Colon (tissue), 2 donors: ENCODE measurements at regions not wholly inside any gene's neighbourhood (a gene's known extent, or its start where the extent isn't known, plus 50 kb on each side); places are given as distances from the start of the nearest gene placed in this dataset.
"Not testable (repeated sequence)": the region's sequence is repeated elsewhere in the genome, so short reads cannot be mapped to it uniquely, and the experiment has no call there.

ENCODE experiments used
- FAIRE-seq: peaks from 2 replicates; lab custom pipeline; 2012; peaks lifted over from hg19 to GRCh38; lab: Jason Lieb, UNC
- donor health status: control.
- donor health status: control.

DNA sequence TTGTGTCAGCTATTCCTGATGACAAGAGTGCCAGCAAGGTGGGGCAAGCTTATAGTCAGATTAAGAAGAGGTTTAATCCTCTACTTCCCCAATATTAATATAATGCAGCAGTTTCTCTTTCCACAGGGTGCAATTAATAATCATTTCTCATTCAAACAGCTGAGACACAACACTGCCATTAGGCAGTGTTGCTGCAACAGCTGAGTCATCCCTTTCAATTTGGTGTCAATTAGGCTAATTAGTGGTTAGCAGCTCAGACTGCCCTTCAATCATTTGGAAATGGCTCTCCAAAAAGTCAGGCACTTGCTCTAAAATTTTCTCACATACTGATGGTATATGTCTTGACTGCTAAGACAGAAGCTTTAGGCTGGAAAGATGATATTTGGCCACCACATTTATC is 265.7 kb upstream of the FAM241A start:
- no peak for FAIRE-seq

DNA sequence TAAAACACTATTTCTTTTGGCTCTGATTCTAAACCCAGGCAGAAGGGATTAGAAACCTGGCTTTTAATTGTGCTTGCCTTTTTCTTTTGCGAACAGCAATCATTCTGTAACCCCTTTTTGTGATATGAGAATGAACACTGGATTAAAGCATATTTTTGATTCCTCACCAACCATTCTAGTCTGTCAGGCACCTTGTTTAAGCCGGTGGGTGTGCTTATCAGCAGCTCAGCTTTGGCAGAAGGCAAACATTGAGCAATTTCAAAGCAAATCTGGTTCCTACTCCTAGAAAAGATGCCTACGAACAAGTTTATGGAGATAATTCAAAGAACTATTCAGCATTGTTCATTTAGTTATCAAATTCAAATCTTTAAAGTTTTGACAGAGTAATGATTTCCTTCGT is 265.1 kb upstream of the FAM241A start:
- no peak for FAIRE-seq

DNA sequence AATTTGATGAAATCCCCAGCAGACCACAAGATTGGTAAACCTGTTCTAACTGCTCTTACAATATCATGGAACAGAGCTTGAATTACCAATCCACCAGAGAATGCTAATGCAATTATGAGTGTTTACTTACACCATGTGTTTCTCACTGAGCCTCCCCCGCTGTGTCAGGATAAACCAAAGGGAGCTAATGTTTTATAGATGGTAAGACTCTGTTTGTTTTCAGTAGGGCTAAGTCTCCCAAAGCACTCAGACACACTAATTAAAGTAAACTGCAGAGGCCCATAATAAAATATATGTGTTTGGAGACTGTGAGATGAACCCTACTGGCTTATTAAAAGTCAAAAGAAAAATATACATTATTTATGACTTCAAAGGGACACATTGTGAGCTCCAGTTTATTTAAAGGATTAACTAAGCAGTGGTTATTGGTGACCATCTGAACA is 261.7 kb upstream of the FAM241A start:
- no peak for FAIRE-seq

DNA sequence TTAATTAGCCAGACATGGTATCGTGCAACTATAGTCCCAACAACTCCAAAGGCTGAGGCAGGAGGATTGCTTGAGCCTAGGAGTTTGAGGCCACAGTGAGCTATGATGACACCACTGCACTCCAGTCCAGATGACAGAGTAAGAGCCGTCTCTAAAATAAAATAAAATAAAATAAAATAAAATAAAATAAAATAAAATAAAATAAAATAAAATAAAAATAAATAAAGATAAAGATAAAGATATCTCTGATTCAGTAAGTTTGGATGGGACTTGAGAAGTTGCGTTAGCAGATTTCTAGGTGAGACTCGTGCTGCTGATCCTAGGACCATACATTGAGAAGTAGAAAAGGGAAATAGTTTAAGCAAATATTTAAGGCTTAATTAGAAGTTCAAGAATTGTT is 254.8 kb upstream of the FAM241A start:
- FAIRE-seq = no peak

DNA sequence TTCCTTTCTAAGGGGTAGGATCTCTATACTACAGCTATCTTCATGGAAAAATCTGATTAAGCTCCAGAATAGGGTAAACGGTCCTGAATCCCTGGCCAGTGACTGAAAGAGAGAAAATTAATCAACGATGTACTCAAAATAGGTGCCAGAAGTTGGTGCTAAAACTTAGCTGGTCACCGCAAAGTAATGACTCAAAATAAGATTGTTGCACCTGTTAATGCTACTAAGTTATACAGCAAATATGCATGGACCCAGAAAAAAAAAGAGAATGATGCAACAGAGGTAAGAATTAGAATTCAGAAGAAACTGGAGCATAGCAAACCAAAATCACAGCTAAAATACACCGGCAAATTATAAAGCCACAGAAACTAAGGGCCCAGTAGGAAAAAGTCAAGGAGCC is 239.7 kb upstream of the FAM241A start:
- no peak for FAIRE-seq

DNA sequence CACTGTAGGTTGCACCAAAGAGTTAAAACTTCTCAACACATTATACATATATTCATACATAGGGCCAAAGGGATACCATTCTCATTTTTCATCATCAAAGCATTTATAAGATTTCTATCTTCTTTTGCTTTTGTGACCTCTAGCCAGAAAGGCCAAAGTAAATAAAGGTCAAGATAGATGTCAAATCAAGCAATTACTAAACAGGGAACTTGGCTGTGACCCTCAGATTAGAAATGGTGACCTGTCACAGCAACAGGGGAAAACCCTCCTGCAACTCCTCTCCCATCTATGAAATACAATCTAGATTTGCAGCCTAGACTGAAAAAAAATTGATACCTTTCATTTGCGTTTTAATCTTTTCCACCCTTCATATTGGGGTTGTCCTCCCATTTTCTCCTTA is 225.6 kb upstream of the FAM241A start:
- no peak for FAIRE-seq

DNA sequence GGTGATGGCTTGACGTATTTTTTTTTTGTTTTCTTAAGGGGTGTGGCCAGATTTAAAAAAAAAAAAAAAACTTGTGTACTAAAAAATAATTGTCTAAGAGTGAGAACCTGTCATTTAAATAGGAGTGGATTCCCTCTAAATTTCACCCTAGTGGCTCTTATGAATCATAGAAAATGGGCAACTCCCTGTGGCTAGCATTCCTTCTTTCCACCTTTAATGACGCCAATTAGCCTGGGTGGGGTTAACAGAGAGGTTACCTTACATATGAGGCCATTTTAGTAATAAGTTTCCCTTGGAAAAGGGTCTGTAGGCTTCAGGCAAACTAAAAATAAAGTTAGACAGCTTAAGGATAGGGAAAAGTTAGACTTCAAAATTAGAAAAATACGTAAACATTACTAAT is 223.5 kb upstream of the FAM241A start:
- FAIRE-seq = no peak

DNA sequence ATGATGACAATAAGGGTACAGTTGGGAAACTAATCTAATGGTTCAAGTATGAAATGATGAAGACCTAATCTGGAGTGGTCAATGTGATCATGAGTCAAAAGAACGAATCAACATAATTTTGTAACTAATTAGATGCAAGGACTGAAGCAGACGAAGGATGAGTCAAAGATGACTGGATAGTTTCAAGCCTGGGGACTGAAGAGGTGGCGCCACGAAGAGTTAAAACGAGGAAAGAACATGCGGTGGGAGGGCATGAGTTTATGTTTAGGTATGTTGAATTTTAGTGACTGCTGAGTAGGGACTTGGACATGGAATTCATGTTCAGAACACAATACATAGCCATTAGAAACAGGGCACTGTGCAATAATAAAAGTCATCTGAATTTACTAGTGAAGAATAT is 221.5 kb upstream of the FAM241A start:
- no peak for FAIRE-seq

DNA sequence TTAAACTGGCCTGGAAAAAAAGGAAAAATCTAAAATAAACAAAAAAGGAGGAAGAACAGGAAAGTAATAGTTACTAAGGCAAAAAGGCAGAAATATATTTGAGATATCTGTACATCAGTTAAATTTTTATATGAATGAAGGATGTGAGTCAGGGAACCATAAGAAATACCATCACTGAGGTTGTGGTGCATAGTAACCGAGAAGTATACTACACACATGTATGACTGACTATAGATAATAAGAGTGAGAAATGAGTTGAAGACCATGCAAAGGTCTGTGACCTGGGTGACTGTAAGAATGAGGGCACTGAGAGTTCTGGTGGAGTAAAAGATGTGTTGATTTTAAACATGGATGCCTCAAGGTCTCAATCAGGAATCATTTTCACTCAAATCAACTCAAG is 220.6 kb upstream of the FAM241A start:
- FAIRE-seq = no peak

DNA sequence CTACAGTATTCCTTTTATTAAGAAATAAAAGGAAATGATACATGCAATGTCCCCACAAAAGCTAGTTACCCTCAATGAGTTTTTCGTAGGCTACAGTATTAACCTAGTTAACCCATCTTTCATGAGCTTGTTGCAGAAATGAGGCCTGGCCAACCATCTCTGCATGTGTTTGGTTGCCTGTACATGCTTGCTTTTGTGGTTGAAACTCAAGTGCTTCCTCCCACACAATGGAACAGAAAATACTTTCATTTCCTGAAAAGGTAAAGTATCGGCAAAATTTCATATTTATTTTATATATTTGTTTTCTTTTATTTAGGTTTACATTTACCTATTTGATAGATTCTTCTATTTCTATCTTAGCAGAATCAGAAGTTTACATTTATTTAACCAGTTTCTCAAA is 214.6 kb upstream of the FAM241A start:
- no peak for FAIRE-seq

DNA sequence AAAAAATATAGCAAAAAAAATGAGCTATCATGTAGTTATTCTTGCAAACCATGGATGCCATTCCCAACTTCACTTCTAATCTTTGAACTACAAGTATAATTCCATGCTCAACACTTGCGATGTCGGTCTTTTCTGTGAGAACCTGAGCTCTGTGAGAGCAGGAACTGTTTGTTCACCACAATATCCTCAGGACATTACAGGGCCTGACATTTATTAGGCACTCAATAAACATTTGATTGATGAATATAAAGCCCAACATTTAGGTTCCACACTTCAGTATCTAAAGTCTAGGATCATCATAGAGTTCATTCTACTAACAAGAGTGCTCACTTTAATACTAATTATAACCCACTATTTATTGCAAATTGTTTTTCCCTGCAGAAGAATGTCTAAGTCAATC is 211.6 kb upstream of the FAM241A start:
- no peak for FAIRE-seq

DNA sequence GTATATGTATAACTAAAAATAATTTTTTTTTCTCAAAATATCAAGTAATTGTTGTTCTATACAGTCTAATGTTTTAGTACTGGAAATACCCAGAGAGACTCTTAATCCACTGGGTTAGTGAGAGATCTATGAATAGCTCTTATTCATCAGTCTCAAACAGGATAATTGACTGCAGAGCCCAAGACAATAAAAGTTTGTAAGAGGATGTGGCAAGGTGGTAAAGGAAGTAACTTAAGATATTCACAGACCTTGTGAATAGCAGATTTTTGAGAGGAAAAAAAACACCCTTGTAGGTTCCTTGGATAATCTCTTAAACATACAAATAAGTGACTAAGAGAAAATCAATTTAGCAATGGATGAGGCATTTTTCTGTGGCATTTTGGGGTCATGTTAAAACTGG is 210.9 kb upstream of the FAM241A start:
- no peak for FAIRE-seq

DNA sequence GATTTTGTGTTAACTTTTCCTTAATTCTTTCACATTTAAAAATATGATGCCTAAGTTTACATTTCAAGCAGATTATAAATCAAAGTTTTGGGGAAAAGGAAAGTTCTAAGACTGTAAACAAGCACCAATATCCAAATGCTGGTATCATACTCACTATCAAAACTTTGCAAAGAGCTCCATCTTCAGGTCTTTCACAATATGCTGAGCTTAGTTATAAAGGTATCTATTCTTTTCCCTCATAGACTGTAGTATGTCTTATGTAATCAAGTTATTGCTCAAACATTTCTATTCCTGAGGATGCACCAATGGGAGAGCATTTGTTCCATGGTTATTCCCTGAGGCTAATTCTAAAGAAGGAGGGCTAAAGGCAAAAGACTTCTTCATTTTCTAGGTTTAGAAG is 207.9 kb upstream of the FAM241A start:
- no peak for FAIRE-seq

DNA sequence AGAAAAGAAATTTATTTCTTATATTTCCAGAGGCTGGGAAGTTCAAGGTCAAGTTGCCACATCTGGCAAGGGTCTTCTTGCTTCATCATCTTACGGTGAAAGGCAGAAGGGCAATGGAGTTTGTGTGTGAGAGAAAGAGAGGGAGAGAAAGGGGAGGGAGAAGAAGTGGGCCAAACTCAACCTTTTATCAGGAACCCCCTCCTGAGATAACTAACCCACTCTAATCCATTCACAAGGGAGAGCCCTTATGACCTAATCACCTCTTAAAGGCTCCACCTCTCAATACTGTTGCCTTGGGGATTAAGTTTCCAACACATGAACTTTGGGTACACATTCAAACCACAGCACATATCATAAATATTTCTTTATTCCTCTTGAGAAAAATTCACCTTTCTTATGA is 203.3 kb upstream of the FAM241A start:
- no peak for FAIRE-seq

DNA sequence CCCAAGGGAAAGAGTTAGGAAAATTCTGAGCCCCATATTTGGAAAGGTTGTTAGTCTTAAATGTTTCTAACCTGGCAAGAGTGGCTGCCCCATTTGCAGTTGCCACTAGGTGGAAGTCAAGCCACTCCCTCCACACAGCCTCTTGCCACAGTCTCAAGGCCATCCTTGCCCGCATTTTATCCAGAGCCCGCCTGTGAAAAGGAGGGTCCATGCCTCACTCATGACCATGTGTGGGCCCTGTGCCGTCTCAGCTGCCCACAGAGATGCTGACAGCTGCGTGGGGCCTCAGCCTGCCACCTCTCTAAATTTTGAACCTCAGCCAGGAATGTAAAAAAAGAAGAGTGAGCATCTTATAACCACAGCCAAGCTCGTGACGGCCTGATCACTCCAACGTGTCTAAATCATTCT is 201.5 kb upstream of the FAM241A start:
- no peak for FAIRE-seq

DNA sequence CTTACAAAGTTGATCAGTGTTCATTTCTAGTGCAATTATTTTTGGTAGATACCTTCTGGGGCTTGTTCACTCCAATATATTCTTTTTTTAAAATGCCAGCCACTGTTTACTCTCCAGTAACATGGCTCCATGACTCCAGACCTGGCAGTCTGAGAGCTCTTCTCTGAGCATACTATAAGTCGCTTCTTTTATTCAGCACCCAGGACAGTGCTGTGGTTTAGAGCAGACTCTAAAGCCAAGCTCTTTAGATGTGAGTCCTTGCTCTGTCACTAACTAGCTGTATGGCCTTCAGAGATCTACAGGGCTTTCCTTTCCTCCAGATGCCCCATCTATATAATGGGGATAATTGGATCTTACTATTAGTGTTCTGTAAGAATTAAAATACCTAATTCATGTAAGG is 200.2 kb upstream of the FAM241A start:
- no peak for FAIRE-seq

DNA sequence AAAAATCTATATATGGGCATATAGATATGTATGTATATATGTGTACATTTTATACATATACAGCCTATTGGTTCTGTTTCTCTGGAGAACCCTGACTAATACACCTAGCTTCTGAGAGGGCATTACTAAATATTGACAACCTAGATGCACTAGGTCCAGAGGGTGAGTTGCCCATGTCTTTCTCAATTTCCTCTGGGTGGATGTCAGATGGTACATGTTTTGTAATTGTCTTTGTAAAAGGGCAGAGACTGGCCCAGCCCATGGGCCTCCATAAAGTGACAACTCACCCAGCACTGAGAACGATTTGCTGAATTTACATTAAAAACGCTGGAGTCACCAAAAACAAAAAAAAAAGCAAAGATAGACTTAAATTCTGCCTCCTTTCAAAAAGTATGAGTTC is 198.5 kb upstream of the FAM241A start:
- FAIRE-seq = no peak

DNA sequence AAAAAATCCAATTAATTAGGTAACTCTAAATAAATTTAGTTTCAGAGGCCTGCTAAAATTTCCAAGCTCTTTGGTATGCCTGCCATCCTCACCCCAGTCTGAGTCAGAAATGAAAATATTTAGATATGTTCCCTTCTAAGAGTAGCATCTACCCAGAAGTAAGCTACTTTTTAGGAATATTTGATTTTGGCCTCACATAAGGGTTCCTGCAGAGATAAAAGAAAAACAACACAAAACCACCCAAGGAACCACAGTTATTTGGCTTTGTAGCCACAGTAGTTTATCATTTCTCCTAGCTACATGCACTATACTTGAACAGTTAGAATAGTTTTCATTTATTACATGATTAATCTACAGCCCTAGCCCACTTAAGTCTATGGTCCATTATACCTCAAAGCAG is 192.6 kb upstream of the FAM241A start:
- FAIRE-seq = no peak

DNA sequence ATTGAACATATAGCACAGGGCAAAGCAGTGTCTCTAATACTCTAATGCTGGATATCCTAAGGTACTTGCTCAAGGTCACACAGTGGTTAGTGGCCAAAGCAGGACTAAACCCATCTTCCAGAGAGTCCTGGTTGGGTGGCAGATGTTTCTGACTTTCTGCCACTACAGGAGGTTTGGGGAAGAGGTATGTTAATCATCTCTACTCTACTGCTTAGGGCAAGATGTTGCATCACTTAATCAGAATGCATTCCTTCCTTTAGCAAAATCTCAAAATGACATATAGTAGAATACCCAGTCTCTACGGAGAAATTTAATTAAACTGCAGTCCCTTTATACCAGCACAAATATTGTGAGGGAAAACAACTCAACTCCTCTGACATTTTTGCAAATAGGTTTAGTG is 190.7 kb upstream of the FAM241A start:
- FAIRE-seq = no peak

DNA sequence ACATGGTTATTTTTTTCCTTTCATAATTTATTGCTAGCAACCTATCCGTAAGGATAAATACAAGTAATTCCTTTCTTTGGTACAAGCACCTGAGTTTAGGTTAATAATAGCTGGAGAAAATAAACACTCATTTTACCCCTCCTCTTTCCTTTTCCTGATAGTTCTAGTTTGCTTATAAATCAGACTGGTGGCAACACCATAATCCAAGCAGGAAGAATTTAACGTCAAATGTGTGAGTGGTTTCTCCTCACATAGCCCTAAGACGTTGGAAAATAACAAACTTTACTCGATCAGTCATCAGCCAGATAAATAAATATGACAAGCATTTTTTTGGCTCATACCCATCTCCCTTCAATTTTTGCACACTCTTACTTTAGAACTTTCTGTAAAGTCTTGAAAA is 190.3 kb upstream of the FAM241A start:
- FAIRE-seq = no peak

DNA sequence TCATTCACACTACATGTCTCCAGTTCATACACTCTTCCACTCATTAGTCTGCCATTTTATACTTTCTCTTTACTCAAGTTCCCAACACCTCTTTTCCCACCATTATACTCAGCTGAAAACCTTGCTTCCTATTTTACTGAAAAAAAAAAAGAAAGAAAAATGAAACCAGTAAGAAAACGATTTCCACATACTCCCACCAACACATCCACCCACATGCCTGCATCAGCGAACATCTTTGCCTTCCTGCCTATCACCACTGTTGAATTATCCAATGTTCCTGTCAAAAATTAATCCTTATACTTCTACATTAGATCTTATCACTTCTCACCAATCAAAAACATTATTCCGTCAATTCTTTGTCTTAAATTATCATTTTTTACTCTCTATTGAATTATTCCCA is 188.1 kb upstream of the FAM241A start:
- FAIRE-seq = no peak

DNA sequence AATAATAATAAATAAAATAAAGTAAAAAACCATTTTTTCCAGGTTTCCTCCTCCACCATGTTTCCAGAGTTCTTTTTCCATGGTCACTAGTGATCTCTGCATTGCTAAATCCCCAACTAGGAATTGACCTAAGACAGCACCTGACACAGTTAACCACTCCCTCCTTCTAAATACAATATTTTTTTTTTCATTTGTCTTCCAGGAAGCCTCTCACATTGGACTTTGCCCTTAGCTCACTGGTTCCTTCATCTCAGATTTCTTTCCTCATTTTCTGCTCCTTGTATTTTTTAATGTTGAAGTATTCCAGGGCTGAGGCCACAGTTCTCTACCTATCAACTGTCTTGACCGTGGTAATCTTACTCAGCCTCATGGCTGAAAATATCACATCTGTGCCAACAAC is 187.3 kb upstream of the FAM241A start:
- FAIRE-seq = no peak

DNA sequence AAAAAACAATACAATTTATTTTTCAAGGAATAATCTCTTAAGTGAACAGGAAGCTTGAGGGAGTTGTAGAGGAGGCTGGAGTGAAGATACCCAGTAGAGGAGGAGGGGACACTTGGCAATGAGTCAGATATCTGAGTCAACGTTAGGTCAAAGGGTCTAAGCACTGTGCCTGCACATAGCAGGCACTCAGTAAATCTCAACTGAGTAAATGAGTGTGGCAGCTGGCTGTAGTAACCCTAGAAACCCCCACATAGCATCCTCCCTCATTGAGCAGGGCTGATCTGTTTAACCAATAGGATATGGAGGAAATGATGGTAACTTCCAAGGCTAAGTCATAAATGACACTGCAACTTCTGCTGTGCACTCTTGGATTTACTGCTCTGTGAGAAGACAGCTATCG is 186.0 kb upstream of the FAM241A start:
- FAIRE-seq = no peak

DNA sequence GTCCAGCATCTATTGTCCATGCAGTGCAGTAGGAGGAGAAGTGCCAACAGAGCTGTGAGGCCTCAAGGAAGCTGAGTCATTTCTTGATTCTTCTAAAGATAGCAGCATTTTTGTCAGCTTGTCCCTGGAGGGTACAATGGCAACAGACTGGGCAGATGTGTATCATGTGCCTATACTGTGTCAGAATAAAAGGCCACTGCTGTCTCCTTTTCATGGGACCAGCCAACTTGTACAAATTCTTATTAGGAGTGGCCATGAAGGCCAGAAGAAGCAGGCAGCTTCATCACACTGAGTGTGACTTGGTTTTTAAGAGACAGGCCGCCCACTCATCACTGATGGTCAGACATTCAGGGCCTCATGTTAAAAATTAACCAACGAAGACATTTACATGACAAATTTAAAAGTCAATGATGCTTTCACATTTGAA is 185.0 kb upstream of the FAM241A start:
- no peak for FAIRE-seq

DNA sequence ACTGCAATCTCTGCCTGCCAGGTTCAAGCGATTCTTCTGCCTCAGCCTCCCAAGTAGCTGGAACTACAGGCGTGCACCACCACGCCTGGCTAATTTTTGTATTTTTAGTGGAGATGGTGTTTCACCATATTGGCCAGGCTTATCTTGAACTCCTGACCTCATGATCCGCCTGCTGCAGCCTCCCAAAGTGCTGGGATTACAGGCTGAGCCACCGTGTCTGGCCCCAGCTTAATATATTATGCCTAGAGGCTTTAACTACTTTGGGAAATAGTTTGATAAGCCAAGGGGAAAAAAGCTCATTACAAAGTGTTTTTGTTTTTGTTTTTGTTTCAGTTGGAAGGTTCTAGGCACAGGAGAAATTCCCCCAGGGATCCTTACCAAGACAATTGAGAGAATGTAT is 184.2 kb upstream of the FAM241A start:
- not testable (repeated sequence) for FAIRE-seq

DNA sequence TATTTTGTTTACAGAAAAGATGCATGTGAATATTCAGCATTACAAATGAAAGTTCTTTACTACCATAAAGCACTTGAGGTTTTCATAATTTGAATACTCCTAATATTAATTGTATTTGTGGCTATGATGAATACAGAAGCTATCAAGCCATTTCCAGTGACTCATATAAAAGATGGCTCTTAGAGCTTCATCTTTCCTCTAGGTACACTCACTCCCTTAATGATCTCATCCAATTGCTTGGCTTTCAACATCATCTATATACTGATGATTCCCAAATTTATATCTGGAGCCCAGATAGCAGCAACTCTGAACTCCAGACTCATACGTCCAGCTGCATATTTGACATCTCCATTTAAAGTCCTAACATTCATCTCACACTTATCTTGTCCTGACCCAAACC is 183.4 kb upstream of the FAM241A start:
- no peak for FAIRE-seq
